Lower lobe of right lung (tissue), 2 donors: ENCODE measurements at regions not wholly inside any gene's neighbourhood (a gene's known extent, or its start where the extent isn't known, plus 50 kb on each side); places are given as distances from the start of the nearest gene placed in this dataset.

Source experiments
- ATAC-seq, 2 donors: fragments of 200-7000 bp; cut with Tn5 transposase; one replicate each; pipeline ENCODE4 v1.9.1; 2020 to 2022; ENCODE audit warnings: mild to moderate bottlenecking in 2 of 2, moderate library complexity in 2 of 2
- DNase-seq: peaks from one replicate; pipeline ENCODE4 v3.0.0-alpha.2; 2020
- H3K27ac ChIP-seq: fragments of 200-600 bp; one replicate; pipeline ENCODE4 v1.8.0; 2022
- H3K27me3 ChIP-seq: fragments of 200-600 bp; one replicate; pipeline ENCODE4 v1.8.0; 2022; ENCODE audit warnings: low read depth
- H3K36me3 ChIP-seq: fragments of 200-600 bp; one replicate; pipeline ENCODE4 v1.8.0; 2022; ENCODE audit warnings: mild to moderate bottlenecking
- H3K4me1 ChIP-seq: fragments of 200-600 bp; one replicate; pipeline ENCODE4 v1.8.0; 2022
- H3K4me3 ChIP-seq: fragments of 200-600 bp; one replicate; pipeline ENCODE4 v1.8.0; 2022; ENCODE audit warnings: mild to moderate bottlenecking
- H3K9me3 ChIP-seq: fragments of 200-600 bp; one replicate; pipeline ENCODE4 v1.8.0; 2022
- intact Hi-C: fragments of 100-400 bp; cut with DNase I; formaldehyde crosslinking; loops from one replicate; pipeline ENCODE4 v1.11.0; 2022
- TF ChIP-seq, protein P1 (sequence below): fragments of 200-600 bp; IDR thresholded peaks from one replicate; pipeline ENCODE4 v1.8.0; 2022; ENCODE audit warnings: antibody characterized with exemption, mild to moderate bottlenecking
- donor health status: DM: no; HTN: yes; CAD: no; lungs with severe emphysema.

DNA sequence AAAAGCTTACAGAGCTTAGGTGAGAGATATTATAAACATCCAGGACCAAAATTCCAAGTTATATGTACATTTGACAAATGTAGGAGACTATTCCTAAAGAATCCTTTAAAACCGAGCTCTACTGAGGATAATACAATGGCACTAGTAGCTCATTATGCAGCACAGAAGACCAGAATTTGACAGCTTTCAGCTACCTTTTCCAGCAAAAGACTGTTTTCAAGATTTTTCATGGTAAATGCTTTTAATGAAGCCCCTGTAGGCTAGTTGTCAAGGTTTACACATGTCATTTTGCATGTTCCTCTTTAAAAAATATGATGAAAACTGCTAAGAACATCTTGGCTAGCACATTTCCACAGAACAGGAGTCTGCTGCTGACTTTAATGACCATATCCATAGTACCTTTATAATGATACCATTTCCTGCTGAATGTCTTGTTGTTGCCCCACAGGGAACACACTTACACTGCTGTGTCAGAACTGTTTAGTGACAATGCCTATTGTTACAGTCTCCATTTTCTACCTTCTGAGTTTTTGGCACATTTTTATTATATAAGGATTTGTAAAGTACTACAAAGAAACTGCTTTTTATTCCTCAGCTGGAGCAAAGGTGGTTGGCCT, 1382.3 kb downstream of the RAPGEF2 start:
- H3K4me3 ChIP-seq: no peak overlapping the region
- H3K9me3 ChIP-seq: no peaks in the 10 kb centered on the region
- H3K27me3 ChIP-seq: no peaks in the 10 kb centered on the region
- intact Hi-C loops: no loop called here
- ATAC-seq (no peak), DNase-seq (no peak)
- no peaks in the 10 kb centered on the region for H3K36me3 ChIP-seq
- TF ChIP-seq, protein P1, sequence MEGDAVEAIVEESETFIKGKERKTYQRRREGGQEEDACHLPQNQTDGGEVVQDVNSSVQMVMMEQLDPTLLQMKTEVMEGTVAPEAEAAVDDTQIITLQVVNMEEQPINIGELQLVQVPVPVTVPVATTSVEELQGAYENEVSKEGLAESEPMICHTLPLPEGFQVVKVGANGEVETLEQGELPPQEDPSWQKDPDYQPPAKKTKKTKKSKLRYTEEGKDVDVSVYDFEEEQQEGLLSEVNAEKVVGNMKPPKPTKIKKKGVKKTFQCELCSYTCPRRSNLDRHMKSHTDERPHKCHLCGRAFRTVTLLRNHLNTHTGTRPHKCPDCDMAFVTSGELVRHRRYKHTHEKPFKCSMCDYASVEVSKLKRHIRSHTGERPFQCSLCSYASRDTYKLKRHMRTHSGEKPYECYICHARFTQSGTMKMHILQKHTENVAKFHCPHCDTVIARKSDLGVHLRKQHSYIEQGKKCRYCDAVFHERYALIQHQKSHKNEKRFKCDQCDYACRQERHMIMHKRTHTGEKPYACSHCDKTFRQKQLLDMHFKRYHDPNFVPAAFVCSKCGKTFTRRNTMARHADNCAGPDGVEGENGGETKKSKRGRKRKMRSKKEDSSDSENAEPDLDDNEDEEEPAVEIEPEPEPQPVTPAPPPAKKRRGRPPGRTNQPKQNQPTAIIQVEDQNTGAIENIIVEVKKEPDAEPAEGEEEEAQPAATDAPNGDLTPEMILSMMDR: no peak
- no peak overlapping the region for H3K27ac ChIP-seq
- H3K4me1 ChIP-seq: no peaks in the 10 kb centered on the region

DNA sequence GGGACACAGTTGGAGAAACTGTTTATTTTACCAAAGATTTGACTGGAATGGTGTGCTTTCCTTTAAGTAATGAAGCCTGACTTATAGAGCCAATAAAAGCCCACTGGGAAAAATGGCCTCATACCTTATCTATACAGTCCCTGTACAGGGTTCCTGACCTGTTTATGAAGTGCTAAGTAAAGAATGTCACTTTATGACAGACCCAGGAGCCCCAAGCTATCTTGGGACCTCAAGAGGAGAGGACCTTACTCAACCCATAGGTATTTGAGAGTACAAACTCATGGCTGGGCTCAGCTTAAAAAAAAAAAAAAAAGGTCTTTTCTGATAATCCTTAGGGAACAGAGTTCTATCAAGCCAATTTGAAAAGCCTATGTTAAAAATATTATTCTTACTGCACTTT, 1389.3 kb downstream of the RAPGEF2 start:
- no peaks in the 10 kb centered on the region for H3K9me3 ChIP-seq
- ATAC-seq (no peak), DNase-seq (no peak)
- H3K27me3 ChIP-seq: no peaks in the 10 kb centered on the region
- H3K27ac ChIP-seq: no peak overlapping the region
- H3K4me3 ChIP-seq: no peak overlapping the region
- H3K36me3 ChIP-seq: no peaks in the 10 kb centered on the region
- intact Hi-C loops: no loop called here
- TF ChIP-seq, protein P1: no peak
- H3K4me1 ChIP-seq: no peaks in the 10 kb centered on the region

DNA sequence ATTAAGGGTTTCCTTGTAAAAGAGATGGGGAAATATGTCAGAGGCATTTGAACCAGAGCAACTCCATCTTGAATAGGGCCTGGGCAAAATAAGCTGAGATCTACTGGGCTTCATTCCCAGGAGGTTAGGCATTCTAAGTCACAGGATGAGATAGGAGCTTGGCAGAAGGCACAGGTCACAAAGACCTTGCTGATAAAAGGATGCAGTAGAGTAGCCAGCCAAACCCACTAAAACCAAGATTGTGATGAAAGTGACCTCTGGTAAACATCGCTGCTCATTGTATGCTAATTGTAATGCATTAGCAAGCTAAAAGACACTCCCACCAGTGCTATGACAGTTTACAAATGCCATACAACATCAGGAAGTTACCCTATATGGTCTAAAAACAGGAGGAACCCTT, 1390.3 kb downstream of the RAPGEF2 start:
- H3K27ac ChIP-seq: no peak overlapping the region
- H3K27me3 ChIP-seq: no peaks in the 10 kb centered on the region
- no peak overlapping the region for H3K4me3 ChIP-seq
- H3K9me3 ChIP-seq: no peaks in the 10 kb centered on the region
- no peak for DNase-seq
- H3K36me3 ChIP-seq: no peaks in the 10 kb centered on the region
- no peaks in the 10 kb centered on the region for H3K4me1 ChIP-seq
- TF ChIP-seq, protein P1: no peak
- intact Hi-C loops: no loop called here
- no peak for ATAC-seq

DNA sequence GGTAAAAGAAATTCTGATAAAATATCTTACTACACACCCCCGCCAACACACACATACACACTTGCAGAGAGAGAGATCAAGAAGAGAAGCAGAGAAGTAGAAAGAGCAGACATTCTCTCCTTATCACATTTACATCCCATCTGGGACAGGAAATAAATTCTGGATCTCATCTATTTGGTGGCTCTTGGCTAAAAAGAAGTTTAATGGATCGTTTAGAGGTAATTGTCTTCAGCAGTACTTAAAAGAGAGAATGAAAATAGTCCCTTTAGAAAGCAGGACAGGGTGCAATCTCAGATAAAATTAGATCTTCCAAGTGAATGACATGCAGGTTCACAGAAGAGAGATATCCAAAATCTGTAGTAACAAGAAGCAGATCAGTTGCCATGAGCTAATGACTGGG, 1392.5 kb downstream of the RAPGEF2 start:
- Histone ChIP-seq H3K36me3 (no peaks in the 10 kb centered on the region), H3K9me3 (no peaks in the 10 kb centered on the region), H3K27me3 (no peaks in the 10 kb centered on the region), H3K4me3 (no peak overlapping the region), H3K4me1 (no peaks in the 10 kb centered on the region), H3K27ac (no peak overlapping the region)
- TF ChIP-seq, protein P1: no peak
- no peak for ATAC-seq
- no peak for DNase-seq
- intact Hi-C loops: no loop called here

DNA sequence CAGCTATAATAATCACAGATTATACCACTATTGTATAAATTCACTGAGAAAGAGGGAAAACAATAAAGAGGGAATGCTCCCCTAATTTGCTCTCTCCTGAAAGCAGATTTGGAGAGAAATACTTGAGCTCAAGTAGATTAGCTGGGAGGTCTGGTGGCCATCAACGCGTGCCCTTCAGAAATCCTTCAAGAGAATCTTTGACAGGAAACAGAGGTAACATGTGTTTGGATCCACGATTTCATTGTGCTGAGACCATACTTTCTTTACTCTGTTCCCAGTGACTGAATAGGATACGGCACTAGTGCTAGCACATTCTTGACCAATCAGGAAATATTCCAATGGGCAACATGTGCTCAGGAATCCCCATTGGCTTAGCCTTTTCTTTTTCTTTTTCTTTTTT, 1395.3 kb downstream of the RAPGEF2 start:
- intact Hi-C loops: no loop called here
- TF ChIP-seq, protein P1: no peak
- Histone ChIP-seq H3K27me3 (no peaks in the 10 kb centered on the region), H3K4me3 (no peak overlapping the region), H3K27ac (no peak overlapping the region), H3K4me1 (no peaks in the 10 kb centered on the region), H3K9me3 (no peaks in the 10 kb centered on the region), H3K36me3 (no peaks in the 10 kb centered on the region)
- ATAC-seq: no peak
- no peak for DNase-seq

DNA sequence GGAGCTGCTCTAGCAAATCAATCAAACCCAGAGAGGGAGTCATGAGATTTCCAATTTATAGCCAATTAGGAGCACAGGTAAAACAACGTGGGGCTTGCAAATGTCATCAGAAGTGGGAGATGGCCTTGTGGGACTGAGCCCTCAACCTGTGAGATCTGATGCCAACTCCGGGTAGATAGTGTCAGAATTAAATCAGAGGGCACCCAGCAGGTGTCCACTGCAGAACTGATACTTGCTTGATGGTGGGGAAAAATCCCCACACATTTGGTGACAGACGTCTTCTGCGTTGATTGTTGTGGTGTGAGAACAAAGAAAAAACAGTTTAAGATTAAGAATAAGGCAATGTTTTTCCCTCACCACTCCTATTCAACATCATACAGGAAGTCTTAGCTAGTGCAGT, 1402.8 kb downstream of the RAPGEF2 start:
- no peak for ATAC-seq
- H3K36me3 ChIP-seq: no peaks in the 10 kb centered on the region
- TF ChIP-seq, protein P1: no peak
- no peaks in the 10 kb centered on the region for H3K9me3 ChIP-seq
- H3K27ac ChIP-seq: no peak overlapping the region
- H3K27me3 ChIP-seq: no peaks in the 10 kb centered on the region
- no peak for DNase-seq
- intact Hi-C loops: no loop called here
- H3K4me1 ChIP-seq: no peaks in the 10 kb centered on the region
- no peak overlapping the region for H3K4me3 ChIP-seq
